OCI-LY3 (cell line): ENCODE measurements at regions not wholly inside any gene's neighbourhood (a gene's known extent, or its start where the extent isn't known, plus 50 kb on each side); places are given as distances from the start of the nearest gene placed in this dataset.
"Not testable (repeated sequence)": the region's sequence is repeated elsewhere in the genome, so short reads cannot be mapped to it uniquely, and the experiment has no call there.

ENCODE experiments used
- EZH2phosphoT487 ChIP-seq: fragments of 200-600 bp; shearing (Covaris generic); IDR thresholded peaks from 2 replicates; pipeline ENCODE4 v1.6.1; 2018; ENCODE audit warnings: antibody characterized with exemption, mixed run types, low read depth
- TF ChIP-seq, protein P1 (sequence below): fragments of 200-600, 300-600 bp; sonication (generic); IDR thresholded peaks from 2 replicates; pipeline ENCODE4 v1.5.1; 2014; ENCODE audit warnings: antibody characterized with exemption, low read length, low read depth

DNA sequence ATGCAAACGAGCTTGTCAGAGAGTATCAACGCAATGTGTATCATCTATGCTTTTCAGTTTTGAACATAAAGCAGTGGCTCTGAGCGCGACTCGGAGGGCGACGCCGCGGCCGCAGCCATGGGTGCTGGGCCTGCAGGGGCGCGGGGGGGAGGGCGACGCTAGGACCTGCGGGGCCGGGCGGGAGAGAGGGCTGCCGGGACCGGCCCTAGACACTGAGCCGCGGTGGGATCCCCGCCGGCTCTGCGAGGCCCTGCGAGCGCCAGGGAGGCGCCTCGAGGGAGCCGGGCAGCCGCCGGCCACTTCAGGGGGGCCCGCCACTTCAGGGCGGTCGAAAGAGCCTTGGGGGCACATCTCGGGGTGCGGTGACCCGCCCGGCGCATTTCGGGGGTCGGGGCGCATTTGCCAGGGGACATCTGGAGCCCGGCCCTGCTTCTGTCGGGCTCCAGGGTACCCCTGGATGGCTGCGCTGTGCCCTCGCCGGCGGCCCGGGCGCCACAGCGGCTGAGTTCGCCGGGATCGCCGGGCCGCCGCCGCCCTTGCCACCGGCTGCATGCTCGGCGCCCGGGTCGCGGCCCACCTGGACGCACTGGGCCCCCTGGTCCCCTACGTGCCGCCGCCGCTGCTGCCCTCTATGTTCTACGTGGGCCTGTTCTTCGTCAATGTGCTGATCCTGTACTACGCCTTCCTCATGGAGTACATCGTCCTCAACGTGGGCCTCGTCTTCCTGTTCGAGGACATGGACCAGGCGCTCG is 59.6 kb downstream of the GOLGA6L7 start:
- TF ChIP-seq, protein P1, sequence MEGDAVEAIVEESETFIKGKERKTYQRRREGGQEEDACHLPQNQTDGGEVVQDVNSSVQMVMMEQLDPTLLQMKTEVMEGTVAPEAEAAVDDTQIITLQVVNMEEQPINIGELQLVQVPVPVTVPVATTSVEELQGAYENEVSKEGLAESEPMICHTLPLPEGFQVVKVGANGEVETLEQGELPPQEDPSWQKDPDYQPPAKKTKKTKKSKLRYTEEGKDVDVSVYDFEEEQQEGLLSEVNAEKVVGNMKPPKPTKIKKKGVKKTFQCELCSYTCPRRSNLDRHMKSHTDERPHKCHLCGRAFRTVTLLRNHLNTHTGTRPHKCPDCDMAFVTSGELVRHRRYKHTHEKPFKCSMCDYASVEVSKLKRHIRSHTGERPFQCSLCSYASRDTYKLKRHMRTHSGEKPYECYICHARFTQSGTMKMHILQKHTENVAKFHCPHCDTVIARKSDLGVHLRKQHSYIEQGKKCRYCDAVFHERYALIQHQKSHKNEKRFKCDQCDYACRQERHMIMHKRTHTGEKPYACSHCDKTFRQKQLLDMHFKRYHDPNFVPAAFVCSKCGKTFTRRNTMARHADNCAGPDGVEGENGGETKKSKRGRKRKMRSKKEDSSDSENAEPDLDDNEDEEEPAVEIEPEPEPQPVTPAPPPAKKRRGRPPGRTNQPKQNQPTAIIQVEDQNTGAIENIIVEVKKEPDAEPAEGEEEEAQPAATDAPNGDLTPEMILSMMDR = not testable (repeated sequence)
- not testable (repeated sequence) for TF ChIP-seq EZH2phosphoT487
